ENCODE measurements at regions not wholly inside any gene's neighbourhood (a gene's known extent, or its start where the extent isn't known, plus 50 kb on each side); places are given as distances from the start of the nearest gene placed in this dataset.

DNA sequence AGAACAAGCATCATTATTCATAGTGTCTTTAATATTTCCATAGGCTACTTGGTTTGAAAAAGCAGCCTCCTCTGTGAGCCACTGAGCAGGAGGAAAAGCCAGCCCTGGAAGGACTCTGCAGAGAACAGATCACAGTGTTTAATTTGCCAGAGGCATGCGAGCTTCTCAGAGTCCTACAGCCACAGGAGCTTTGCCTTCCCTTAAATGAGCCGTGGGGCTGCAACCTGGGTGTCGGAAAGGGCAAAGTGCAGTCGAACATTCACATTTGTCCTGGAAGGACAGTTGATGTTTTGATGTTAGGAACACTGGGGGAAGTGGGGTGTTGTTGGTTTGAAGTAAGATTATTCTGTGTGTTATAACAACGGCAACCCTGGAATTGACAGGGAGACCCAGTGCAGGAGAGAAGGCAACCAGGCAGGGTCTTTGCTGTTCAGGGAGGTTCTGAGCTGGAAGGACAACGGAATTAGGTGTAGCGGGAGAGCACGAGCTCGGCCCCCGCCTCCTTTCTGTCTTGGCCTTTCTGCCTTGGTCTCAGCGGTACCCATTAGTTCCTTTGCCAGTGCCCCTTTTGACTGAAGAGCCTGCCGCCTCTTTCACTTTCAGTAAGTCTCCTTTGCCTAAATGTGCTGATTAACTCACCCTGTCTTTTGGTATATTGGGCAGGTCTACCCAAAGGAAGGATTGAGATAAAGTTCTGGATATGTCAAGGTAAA, 192.3 kb upstream of the PITRM1 start:
- DNase-seq, result no peak

DNA sequence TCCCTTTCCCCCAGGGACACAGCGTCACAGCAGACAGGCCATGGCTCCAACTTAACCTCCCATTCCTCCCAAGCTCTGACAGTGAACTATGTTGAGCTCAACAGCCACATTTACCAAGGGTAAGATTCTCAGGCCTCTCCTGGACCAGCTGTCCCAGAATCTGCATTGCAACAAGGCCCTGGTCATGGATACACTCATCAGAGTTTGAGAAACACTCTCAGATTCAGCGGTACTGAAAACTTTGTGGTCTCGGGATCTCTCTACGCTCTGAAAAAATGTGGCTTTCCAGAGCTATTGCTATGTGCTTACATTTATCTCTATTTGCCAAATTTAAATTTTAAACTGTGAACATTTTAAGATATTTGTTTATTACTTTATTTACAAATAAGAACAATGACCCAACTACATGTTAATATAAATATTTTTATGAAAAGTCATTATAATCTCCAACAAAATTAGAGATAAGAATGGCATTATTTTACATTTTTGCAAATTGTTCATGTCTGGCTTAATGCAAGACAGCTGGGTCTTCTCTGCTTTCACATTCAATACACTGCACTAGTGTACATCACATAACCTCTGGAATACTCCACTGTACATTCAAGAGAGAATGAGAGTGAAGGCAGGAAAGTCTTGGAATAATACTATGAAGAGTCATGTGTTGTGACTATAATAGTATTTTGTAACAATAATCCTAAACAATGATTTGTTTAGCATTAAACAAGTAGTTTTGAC, 190.9 kb upstream of the PITRM1 start:
- DNase-seq, result no peak

DNA sequence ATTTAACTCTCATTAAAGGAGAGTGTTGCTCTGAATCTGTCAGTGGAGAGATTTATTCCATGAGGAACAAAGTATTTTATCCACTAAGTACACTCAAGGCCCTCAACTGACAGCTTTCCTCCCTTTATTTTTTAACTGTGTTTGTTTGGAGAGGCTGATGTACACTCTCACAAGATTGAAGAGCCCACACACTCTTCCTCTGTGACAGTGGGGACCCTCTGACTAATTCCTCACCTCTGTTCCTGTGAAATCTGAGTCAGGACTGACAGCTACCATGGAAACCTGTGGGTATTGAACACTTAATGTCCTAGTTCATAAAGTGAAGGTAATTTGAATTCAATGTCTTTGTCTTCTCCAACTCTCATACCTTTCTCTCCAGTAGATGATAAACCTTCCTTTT, 189.8 kb upstream of the PITRM1 start:
- no peak for DNase-seq

DNA sequence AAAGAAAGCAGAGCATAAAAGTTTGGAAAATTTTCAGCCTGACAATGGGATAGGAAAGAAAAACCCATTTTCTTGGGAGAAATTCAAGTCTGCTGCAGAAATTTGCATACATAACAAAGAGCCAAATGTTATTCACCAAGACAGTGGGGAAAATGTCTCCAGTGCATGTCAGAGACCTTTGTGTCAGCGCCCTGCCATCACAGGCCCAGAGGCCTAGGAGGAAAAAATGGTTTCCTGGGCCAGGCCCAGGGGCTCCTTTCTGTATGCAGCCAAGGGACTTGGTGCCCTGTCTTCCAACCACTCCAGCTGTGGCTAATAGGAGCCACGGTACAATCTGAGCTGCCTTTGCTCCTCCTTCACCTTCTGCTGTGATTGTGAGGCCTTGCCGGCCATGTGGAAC, 189.1 kb upstream of the PITRM1 start:
- DNase-seq, result no peak

DNA sequence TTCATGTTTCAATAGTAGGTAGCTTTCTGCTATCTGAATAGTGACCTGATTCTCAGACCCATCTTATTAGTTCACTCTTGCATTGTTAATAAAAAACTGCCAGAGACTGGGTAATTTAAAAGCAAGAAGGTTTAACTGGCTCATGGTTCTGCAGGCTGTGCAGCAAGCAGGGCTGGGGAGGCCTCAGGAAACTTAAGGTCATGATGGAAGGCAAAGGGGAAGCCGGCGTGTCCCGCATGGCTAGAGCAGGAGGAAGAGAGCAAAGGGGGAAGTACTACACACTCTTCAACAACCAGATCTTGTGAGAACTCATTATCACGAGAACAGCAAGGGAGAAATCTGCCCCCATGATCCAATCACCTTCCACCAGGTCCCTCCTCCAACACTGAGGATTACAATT, 185.2 kb upstream of the PITRM1 start:
- DNase-seq, result no peak

DNA sequence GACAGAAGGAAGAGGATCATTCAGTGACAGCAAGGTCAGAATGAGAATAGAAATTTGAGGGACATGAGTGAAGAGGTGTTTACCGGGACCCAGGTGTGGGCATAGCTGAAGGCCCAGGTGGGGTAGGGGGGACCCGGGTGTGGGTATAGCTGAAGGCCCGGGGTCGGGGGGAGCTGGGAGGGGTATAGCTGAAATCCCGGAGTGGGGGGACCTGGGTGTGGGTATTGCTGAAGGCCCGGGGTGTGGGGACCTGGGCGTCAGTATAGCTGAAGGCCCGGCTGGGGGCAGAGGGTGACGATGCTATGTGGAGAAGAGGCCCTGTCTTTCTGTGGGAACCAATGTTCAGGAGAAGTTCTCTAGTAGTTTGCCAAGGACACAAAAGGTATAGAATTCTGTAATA, 183.0 kb upstream of the PITRM1 start:
- DNase-seq, result no peak

DNA sequence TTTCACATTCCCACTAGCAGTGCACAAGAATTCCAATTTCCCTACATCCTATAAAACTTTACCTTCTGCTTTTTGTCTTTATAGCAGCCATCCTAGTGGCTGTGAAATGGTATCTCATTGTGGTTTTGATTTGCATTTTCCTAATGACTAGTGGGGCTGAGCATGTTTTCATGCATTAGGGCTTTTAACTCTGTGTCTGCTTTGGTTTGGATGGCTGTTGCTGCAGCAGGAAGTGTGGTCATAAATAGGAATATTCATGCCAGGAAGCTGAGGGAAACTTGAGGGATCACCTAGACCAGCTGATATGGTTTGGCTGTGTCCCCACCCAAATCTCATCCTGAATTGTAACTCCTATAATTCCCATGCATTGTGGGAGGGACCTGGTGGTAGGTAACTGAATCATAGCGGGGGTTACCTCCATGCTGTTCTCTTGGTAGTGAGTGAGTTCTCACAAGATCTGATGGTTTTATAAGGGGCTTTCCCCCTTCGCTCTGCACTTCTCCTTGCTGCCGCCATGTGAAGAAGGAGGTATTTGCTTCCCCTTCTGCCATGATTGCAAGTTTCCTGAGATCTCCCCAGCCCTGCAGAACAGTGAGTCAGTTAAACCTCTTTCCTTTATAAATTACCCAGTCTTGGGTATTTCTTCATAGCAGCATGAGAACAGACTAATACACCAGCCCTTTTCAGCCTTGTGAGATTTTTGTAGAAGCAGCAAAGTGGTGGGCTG, 181.8 kb upstream of the PITRM1 start:
- peak; percentile 21 for DNase-seq

DNA sequence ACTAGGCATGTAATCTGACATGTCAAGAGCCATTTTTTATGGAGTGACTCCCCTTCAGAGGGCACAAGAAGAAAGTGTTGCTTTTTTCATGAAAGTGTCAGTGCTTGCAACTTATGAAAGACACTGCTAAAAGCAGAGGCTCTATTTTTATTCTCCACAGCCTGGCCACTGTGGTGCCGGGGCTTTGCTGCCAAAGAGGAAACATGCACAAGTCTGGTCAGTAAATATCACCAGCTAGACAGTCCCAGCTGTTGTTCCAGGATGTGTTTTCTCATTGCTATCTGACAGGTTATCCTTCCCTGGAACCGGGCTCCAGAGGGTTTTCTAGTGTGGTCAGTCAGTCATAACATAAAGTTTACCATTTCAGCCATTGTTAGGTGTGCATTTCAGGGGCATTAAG, 180.7 kb upstream of the PITRM1 start:
- no peak for DNase-seq

DNA sequence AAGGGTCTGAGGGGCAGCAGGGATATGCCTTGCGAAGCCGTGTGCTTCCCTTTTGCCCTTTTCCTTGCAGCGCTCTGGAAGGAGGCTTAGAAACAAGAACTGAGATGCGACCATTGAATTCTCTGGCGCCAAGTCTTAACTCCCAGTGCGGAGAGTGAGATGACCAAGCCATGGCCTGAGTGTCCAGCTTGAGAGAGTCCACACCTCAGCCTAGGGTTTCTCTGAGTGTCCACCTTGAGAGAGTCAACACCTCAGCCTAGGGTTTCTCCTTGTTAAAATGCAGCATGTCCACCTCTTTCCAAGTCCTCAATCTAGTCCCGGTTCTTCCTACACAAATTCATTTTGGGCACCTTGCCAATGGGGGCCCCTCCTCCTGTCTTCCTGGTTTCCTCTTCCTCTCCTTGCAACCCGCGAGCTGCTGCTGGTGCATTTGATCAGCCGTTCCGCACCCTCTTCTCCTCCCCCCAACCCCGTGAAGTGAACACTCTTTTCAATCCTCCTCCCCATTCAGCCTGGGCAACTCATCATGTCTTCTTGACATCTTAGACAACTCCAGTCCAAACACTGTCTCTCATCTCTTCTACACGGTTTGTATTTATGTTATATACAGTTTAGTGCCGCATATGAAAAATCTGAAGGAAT, 178.2 kb upstream of the PITRM1 start:
- DNase-seq, result no peak

DNA sequence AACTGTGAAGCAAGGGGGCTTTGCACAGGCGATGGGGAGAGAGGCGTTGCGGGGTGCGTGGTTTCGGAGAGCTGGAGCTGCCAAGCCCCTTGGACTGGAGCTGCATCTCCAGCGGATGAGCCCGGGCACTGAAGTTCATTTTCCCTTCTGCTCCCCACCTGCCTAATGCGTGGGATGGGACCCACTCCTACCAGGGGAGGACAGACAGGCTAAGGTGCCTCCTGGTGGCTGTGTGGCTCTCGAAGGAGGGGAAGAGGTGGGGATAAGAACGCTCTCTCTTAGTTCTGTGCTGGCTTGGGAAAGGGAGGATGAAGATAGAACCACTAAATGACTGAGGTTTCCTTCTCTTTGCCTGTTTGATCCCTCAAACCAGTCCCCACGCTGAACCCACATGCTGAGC, 177.6 kb upstream of the PITRM1 start:
- no peak for DNase-seq

DNA sequence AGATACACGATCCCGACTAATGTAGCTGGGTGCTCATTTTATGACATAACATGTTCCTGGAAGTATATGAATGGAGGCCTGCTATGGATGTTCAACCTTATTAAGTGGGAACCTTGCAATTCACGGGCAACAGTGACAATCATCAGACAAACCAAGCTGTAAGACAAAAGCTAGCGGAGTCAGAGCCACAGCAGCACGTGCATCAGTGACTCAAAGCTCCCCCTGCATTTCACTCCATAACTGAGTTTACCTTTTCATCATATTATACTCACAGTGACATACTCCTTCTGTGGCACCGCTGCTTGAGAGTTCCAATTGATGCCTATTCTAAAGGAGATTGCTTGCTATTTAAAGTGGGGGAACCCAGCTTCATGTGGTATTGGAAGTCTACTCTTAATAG, 176.0 kb upstream of the PITRM1 start:
- DNase-seq, result no peak

DNA sequence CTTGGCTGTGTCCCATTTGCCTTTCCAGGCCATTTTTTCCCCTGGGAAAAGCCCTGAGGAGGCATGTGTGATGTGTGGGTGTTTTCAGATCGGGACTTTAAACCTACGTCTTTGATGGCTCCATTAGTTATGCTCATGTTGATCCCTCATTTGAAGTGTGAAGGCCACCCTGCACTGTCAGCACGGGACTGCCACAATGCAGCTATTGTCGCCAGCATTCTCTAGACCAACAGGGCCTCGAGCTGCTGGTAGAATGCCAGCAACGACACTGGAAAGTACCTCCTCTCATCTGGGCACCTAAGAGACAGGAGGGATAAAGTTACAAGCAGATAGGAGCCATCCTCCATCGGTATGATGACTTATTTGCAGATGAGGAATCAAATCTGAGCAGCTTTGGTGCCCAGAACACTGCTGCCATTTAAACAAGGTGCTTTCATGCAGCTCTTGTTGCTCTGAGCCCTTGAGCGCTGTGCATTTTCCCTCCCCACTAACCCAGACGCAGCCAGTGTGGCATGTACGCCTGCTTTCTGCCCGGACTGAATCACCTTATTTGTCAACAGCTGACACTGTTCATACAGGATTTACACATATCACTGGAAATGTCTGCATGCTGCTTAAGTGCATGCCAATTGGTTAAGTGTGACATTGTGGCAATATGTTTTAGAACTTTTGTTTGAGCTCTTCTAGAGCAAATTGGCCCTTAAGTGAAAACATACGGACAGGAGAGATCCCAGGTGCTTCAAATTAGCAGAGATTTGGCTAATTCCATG, 175.0 kb upstream of the PITRM1 start:
- DNase-seq, result peak; percentile 35

DNA sequence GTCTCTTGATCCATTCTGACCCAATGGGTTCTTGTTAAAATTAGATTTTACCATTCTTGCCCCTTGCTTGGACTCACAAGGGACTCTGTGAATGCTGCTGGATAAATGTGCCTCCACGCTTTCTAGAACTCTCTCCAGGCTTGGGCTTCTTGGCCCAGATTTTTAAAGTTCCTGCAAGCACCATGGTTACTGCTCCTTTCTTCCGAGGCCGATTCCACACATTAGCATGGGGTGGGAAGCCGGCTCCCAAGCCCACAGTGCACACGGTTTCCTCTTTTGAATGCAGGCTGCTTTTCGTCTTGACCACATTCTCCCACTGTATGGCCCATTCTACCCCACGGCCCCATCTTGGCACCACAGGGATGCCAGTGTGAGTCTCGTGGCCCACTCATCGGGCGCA, 174.3 kb upstream of the PITRM1 start:
- no peak for DNase-seq

DNA sequence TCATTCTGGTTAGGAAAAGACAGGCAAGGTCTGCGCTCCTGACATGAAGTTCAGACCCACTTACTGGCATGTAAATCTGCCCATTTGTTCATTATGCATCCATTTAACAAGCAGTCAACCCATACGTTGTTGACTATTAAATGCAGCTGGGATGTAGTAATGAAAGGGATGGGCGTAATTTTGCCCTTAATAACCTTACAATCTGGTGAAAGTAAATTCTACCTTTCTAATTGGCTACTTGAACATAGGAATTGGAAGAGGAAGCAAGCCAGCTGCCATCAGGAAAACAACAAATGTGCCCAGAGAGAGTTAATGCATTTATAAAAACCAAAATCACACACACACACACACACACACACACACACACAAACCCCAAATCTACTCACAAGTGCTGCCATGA, 170.2 kb upstream of the PITRM1 start:
- DNase-seq, result no peak

DNA sequence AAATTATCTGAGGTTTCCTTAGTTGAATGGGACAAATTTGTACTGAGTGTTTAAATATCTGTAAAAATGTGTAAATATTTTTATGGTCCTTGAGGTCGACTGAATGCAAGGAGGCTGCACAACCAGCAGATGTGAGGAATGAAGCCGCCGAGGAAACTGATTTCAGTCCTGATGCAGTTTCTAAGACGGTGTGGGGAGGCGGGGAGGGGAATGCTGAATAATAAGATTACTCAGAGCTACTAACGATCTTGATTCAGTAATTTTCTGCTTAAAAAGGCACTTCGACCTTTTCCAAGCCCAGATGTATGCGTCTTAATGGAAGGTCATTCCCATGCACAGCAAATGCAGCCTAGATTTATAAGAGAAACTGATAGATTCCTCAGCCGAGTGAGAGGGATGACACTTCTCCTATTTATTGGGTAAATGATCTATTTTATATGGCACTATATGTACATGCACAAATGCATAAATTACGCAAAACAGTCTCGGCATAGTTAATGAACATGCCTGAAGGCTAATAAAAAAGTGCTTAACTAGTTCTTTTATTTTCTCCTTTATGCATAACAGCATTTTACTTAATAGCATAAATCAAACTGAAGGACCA, 167.6 kb upstream of the PITRM1 start:
- no peak for DNase-seq

DNA sequence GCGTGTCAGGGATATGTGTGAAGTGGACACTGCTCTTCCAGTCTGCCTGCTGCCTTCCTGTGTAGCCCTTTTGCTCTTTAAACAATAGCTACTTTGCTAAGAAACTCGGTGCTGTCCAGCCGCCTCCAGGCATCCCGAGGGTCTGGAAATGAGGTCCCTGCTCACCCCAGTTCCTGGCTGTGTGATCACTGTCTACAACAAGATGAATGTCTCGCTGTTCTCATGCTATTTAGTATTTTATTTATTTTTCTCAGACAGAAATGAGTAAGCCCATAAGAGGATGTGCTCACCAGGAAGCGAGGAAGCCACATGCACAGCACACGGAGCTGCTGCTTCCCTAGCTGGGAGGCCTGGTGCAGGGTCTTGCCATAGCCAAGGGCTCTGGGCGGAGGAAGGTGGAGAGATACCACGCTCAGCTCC, 167.0 kb upstream of the PITRM1 start:
- peak; percentile 59 for DNase-seq

DNA sequence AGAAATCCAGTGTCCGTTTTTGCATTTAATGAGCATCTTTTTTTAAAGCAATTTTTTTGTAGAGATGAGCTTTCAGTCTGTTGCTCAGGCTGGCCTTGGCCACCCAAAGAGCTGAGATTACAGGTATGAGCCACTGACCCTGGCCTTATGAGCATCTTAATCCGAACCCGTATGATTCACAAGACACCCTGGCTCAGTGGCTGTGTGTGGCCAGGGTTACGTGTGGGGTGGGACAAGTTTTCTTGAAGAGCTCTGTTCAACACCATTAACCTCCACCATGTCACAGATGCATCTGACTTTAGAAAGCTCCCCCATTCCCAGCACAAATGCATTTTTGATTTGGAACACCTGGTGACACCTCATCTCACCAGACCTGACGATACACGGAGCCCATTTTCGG, 166.5 kb upstream of the PITRM1 start:
- no peak for DNase-seq

DNA sequence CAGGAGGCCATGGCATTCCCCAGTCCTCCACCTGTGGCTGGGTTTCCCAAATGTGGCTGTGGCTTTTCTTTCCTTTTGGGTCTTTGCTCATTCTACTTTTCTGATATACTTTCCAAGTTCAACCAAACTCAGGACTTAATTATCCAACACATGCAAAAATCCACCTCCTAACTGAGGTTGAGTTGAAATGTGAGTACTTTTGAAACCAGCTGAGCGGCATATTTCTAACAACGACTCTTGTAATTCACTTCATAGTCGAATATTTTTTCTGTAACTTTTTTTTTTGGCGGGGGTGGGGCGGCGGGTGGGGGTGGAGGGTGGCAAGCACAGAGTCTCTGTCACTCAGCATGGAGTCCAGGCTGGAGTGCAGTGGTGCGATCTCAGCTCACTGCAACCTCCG, 165.2 kb upstream of the PITRM1 start:
- DNase-seq, result no peak

DNA sequence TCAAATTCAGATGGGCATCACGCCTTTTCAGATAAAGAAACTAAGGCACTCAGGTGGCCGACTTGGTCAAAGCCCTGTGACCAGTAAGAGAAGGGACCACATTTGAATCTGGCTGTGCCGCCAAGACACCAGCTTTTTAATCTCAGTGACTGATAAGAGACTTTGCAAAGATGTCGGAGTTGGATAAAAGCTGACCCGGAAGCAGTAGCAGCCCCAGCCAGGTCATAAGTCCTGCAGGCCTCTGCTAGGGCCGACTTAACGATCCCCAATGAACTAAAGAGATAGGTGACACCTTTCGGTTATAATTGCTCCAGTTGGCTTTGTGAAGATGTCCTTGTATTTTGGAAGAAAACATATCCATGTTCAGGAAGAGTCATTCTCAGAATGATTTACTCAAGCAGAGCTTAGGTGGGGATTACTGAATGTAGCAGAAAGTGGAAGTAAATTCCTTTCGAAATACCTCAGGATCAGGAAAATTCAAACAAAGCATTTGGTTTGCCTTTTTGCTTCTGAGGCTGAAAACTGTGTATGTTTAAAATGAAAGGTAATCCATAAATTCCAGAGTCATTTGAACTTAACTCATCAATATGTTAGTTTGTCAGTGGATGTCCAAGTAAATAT, 164.2 kb upstream of the PITRM1 start:
- no peak for DNase-seq

DNA sequence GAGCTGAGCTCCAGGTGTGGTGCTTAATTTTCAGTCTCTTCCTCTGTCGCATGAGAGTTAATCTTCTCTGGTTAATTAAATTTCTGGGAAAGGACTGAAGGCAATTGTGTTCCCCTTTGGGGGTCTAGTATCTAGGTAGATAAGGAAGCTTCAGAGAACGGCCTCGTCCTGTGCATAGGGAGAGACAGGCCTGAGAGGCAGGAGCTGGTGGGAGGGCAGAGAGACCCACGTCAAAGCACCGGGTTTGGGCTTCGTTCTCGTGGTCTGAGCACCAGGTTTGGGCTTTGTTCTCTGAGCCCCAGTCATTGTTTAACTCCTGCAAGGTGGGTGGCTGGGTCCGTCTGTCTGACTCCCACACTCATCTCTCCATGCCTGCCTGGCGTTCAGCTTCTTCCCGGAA, 160.8 kb upstream of the PITRM1 start:
- no peak for DNase-seq

DNA sequence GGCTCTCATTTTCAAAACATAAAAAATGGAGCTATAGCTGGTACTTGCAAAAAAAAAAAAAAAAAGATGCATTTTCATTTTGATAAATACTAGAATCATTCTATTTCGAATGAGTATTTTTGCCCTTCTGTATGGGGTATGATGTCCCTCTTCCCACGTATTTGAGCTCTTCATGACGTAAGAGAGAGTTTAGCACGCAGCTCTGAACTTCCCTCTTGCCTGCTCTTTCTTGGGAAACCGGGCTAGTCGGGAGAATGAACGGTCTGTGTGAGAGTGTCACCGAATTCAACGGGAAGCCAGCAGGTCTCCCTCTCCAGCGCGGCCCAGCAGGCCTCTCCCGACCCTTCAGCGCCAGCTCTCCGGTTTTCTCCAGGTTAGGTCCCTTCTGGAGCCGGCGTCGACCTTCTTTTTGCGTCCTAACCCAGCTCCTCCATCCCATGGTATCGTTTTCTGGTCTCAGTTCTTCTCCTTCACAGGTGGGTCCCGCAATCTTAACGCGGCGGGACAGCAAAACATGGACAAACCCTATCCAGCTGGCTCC, 159.2 kb upstream of the PITRM1 start:
- no peak for DNase-seq

DNA sequence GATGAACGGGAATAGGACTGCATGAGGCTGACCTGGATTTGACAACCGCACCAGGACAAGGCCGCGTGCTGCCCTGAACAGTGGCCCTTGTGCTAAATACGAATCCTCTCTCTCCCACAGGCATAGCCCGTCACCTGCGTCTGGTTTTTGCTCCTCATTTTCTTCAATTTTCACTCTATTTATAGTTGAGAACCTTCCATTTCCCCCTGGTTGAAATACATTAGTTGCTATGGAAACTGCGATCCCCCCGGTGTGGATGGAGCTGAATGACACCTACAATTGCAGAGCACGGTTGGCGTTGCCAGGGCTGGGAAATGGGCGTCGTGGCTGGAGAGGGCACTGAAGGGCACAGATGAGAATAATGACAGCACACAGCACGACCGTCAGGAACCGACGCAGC, 158.6 kb upstream of the PITRM1 start:
- DNase-seq, result no peak
